Liver (tissue), 2 donors: ENCODE measurements at regions not wholly inside any gene's neighbourhood (a gene's known extent, or its start where the extent isn't known, plus 50 kb on each side); places are given as distances from the start of the nearest gene placed in this dataset.

Experiments
- JUND ChIP-seq, 2 donors: IDR thresholded peaks; 2 replicates each; pipeline ENCODE4 v1.6.1; 2016; ENCODE audit warnings: antibody characterized with exemption in 2 of 2
- RAD21 ChIP-seq, 2 donors: IDR thresholded peaks; 2 replicates each; pipeline ENCODE4 v1.6.1; 2016; ENCODE audit warnings: antibody characterized with exemption in 2 of 2, mild to moderate bottlenecking in 2 of 2
- donor health status: healthy.

DNA sequence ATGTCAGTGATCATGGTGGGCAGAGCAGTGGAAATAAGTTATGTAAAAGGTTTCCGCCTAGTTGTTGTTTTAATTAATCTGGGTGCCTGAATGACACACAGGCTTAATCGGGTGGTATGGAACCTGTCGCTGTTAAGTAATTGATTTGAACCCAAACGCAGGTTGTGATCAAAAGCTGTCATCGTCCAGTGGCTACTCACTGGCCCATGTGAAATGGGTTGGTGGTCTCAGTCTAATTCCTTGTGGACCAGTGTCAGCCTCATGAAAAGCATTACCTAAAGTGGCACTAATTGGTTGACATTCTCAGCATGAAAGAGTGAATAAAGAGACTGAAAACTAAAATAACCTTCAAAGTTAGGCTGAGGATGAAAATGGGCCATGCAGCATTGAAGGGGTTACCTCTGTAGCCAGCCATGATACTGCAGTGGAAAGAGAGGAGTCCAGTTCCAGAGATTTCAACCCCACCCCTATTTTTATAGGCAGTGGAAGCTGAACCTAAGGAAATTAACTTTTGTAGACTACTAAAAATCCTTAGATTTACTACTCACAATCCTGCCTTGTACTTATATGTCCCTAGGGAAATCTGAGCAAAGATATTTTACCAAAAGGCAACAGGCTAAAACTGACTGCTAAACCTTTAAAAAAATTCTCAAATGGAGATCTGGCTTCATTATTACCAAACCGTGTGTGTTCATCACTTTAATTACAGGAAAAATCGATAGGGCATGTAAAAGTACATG lies 251.7 kb upstream of the TENM3 start:
- TF ChIP-seq RAD21 (IDR thresholded peaks at IDR 0.05): no peak
- no peak for TF ChIP-seq JUND (IDR thresholded peaks at IDR 0.05)
